ENCODE measurements at regions not wholly inside any gene's neighbourhood (a gene's known extent, or its start where the extent isn't known, plus 50 kb on each side); places are given as distances from the start of the nearest gene placed in this dataset.

DNA sequence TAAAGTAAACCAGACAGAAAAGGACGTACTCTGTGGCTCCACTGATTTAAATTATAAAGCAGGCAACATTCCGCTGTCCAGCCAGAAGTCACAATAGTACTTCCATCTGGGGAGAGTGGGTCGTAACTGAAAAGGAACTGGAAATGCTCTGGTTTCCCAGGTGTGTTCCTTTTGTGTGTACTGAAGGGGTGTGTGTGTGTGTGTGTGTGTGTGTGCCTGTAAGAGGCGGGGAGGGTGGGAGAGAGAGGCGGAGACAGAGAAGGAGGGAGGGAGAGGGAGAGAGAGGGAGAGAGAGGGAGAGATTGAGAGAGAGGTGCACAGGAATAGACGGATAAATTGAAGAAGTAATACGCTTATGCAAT lies 178.4 kb upstream of the ZNF184 start:
- H3K27ac ChIP-seq (ENCODE audit: insufficient read depth, low read length) = no peak overlapping the region
- no peak overlapping the region for H4K91ac ChIP-seq (ENCODE audit: insufficient read depth, low read depth, low read length)
- BruUV-seq (replicated peaks) = no TSS peak
- H3K9me1 ChIP-seq (ENCODE audit: insufficient read depth, low read length) = no peaks in the 10 kb centered on the region
- H3K4me2 ChIP-seq (ENCODE audit: low read depth, low read length) = no peak overlapping the region
- no peaks in the 10 kb centered on the region for H3K36me3 ChIP-seq (ENCODE audit: control insufficient read depth, insufficient read depth, low read length)
- intact Hi-C loops (cut with micrococcal nuclease) = no loop called here
- H3K9me3 ChIP-seq (ENCODE audit: control insufficient read depth, insufficient read depth, low read length) = peaks cover 2% of the 10 kb centered on the region; the same call in 1 of the 2 replicates
- no peak overlapping the region for H3K9ac ChIP-seq (ENCODE audit: low read depth, low read length)
- H3K27me3 ChIP-seq (ENCODE audit: control insufficient read depth, insufficient read depth, low read length) = no peaks in the 10 kb centered on the region
- no peak overlapping the region for H2AK5ac ChIP-seq (ENCODE audit: low read depth, low read length)
- WGBS, 2 experiments (ENCODE audit: extremely low coverage in 2 of 2, insufficient read length in 1 of 2) = 20% methylated on average over 1 of the region's 7 CpGs; no CpG with 5 or more reads in 1 of the 2 experiments
- no peak overlapping the region for H2BK15ac ChIP-seq (ENCODE audit: low read depth, low read length)
- in situ Hi-C loops (cut with MboI; ENCODE audit: low sequenced_read_pairs) = no loop called here
- H3K4ac ChIP-seq (ENCODE audit: low read depth, low read length) = no peak overlapping the region
- ChIA-PET POLR2A (ENCODE audit: unreplicated experiment) (no interaction called here), CTCF (no interaction called here)
- H2BK20ac ChIP-seq (ENCODE audit: low read depth, low read length) = no peak overlapping the region
- no peak for DNase-seq
- H3K4me1 ChIP-seq (ENCODE audit: control insufficient read depth, insufficient read depth, low read length) = no peaks in the 10 kb centered on the region
- H3K56ac ChIP-seq (ENCODE audit: extremely low read depth, insufficient read depth, low read length) = no peak overlapping the region
- H3K4me3 ChIP-seq (ENCODE audit: insufficient read depth, low read depth, low read length) = no peak overlapping the region
- H2BK5ac ChIP-seq (ENCODE audit: low read depth, low read length, poor library complexity, severe bottlenecking) = no peak overlapping the region
- H3K79me1 ChIP-seq (ENCODE audit: low read depth in 1 of 2, low read length in 2 of 2) = no peaks in the 10 kb centered on the region
- H2AFZ ChIP-seq (replicated peaks; ENCODE audit: low read length, poor library complexity) = no peak overlapping the region
- no peak overlapping the region for H4K5ac ChIP-seq (ENCODE audit: low read depth, low read length)
- no peaks in the 10 kb centered on the region for H4K20me1 ChIP-seq (ENCODE audit: insufficient read depth, low read length)
- no peak overlapping the region for H4K8ac ChIP-seq (ENCODE audit: low read depth in 2 of 2, low read length in 2 of 2)
- no peak for ATAC-seq (ENCODE audit: low read depth)
- TF ChIP-seq, protein P1, sequence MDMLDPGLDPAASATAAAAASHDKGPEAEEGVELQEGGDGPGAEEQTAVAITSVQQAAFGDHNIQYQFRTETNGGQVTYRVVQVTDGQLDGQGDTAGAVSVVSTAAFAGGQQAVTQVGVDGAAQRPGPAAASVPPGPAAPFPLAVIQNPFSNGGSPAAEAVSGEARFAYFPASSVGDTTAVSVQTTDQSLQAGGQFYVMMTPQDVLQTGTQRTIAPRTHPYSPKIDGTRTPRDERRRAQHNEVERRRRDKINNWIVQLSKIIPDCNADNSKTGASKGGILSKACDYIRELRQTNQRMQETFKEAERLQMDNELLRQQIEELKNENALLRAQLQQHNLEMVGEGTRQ (IDR thresholded peaks at IDR 0.05; ENCODE audit: low read depth, low read length) = no peak
- TF ChIP-seq RAD21 (IDR thresholded peaks at IDR 0.05; ENCODE audit: low read length) = no peak
- TF ChIP-seq MAFK (IDR thresholded peaks at IDR 0.05; ENCODE audit: low read depth, low read length) = no peak
- TF ChIP-seq MAZ (IDR thresholded peaks at IDR 0.05; ENCODE audit: borderline replicate concordance, low read depth, low read length) = no peak
- TF ChIP-seq RCOR1 (IDR thresholded peaks at IDR 0.05; ENCODE audit: insufficient replicate concordance, low read length) = no peak
- no peak for TF ChIP-seq BHLHE40 (IDR thresholded peaks at IDR 0.05; ENCODE audit: low read depth, low read length)
- TF ChIP-seq POLR2A (IDR thresholded peaks at IDR 0.05; ENCODE audit: low read depth, low read length) = no peak
- no peak for TF ChIP-seq SMC3 (IDR thresholded peaks at IDR 0.05; ENCODE audit: low read depth, low read length)
- TF ChIP-seq NFE2L2 (IDR thresholded peaks at IDR 0.05; ENCODE audit: low read depth, low read length) = no peak
- no peak for TF ChIP-seq MXI1 (IDR thresholded peaks at IDR 0.05; ENCODE audit: borderline replicate concordance, low read depth, low read length)
- TF ChIP-seq, protein P2, sequence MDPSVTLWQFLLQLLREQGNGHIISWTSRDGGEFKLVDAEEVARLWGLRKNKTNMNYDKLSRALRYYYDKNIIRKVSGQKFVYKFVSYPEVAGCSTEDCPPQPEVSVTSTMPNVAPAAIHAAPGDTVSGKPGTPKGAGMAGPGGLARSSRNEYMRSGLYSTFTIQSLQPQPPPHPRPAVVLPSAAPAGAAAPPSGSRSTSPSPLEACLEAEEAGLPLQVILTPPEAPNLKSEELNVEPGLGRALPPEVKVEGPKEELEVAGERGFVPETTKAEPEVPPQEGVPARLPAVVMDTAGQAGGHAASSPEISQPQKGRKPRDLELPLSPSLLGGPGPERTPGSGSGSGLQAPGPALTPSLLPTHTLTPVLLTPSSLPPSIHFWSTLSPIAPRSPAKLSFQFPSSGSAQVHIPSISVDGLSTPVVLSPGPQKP (IDR thresholded peaks at IDR 0.05; ENCODE audit: borderline replicate concordance, low read depth, low read length) = no peak
- TF ChIP-seq CHD1 (IDR thresholded peaks at IDR 0.05; ENCODE audit: low read depth, low read length) = no peak
- TF ChIP-seq, protein P3, sequence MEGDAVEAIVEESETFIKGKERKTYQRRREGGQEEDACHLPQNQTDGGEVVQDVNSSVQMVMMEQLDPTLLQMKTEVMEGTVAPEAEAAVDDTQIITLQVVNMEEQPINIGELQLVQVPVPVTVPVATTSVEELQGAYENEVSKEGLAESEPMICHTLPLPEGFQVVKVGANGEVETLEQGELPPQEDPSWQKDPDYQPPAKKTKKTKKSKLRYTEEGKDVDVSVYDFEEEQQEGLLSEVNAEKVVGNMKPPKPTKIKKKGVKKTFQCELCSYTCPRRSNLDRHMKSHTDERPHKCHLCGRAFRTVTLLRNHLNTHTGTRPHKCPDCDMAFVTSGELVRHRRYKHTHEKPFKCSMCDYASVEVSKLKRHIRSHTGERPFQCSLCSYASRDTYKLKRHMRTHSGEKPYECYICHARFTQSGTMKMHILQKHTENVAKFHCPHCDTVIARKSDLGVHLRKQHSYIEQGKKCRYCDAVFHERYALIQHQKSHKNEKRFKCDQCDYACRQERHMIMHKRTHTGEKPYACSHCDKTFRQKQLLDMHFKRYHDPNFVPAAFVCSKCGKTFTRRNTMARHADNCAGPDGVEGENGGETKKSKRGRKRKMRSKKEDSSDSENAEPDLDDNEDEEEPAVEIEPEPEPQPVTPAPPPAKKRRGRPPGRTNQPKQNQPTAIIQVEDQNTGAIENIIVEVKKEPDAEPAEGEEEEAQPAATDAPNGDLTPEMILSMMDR (conservative IDR thresholded peaks at IDR 0.05; ENCODE audit: low read depth, low read length) = no peak
- no peak for TF ChIP-seq CEBPB (IDR thresholded peaks at IDR 0.05; ENCODE audit: low read depth, low read length)
- no peak for TF ChIP-seq RFX5 (IDR thresholded peaks at IDR 0.05; ENCODE audit: low read depth, low read length)
- no peak overlapping the region for H3K18ac ChIP-seq (ENCODE audit: low read depth, low read length)
- H2AK9ac ChIP-seq (replicated peaks; ENCODE audit: low read depth, low read length, poor library complexity) = no peak overlapping the region
- H3K14ac ChIP-seq (replicated peaks; ENCODE audit: low read depth, low read length) = no peak overlapping the region
- dilution Hi-C loops (cut with HindIII; ENCODE audit: low sequenced_read_pairs, unreplicated experiment) = no loop called here
- no peak overlapping the region for H2BK120ac ChIP-seq (ENCODE audit: low read depth, low read length)
- no peak overlapping the region for H3K23ac ChIP-seq (ENCODE audit: low read depth, low read length)

Data from IMR-90 (cell line).